ENCODE measurements at regions not wholly inside any gene's neighbourhood (a gene's known extent, or its start where the extent isn't known, plus 50 kb on each side); places are given as distances from the start of the nearest gene placed in this dataset.
"Not testable (repeated sequence)": the region's sequence is repeated elsewhere in the genome, so short reads cannot be mapped to it uniquely, and the experiment has no call there.

GRCh38 chr11:110850846-110851245 is 138.6 kb upstream of the ARHGAP20 start:
- no peak for DNase-seq (ENCODE audit: low spot score)
- Mint-ChIP-seq H3K4me3 (no peak overlapping the region), H3K36me3 (no peaks in the 10 kb centered on the region), H3K27me3 (ENCODE audit: insufficient read depth, low read depth) (peaks cover 2% of the 10 kb centered on the region), H3K4me1 (no peaks in the 10 kb centered on the region), H3K27ac (no peak overlapping the region), H3K9me3 (no peaks in the 10 kb centered on the region)
- no peak overlapping the region for H2AFZ ChIP-seq (replicated peaks)
- H3K36me3 ChIP-seq = no peaks in the 10 kb centered on the region
- H3K27ac ChIP-seq = no peak overlapping the region
- no peak overlapping the region for H3K4me3 ChIP-seq
- H3K79me2 ChIP-seq (ENCODE audit: low read depth) = no peaks in the 10 kb centered on the region
- H3K9ac ChIP-seq = no peak overlapping the region
- H3F3A ChIP-seq (ENCODE audit: low read depth) = no peaks in the 10 kb centered on the region
- no peaks in the 10 kb centered on the region for H3K9me3 ChIP-seq (ENCODE audit: low read depth)
- no peaks in the 10 kb centered on the region for H3K27me3 ChIP-seq
- H4K20me1 ChIP-seq (ENCODE audit: low read depth) = no peaks in the 10 kb centered on the region
- no peak overlapping the region for H3K4me2 ChIP-seq
- H3K4me1 ChIP-seq = no peaks in the 10 kb centered on the region
- no peak for TF ChIP-seq EZH2 (IDR thresholded peaks at IDR 0.05)
- no peak for TF ChIP-seq CTCF (IDR thresholded peaks at IDR 0.05)
- TF ChIP-seq EZH2phosphoT487 (IDR thresholded peaks at IDR 0.05) = no peak

- H3K9me3 Mint-ChIP-seq; H3K4me1 Mint-ChIP-seq; H3K27me3 ChIP-seq; H3F3A ChIP-seq (ENCODE audit: low read depth); H3K4me3 ChIP-seq; H3K9ac ChIP-seq; H3K4me3 Mint-ChIP-seq; H3K79me2 ChIP-seq (ENCODE audit: low read depth); H3K36me3 ChIP-seq; H3K27me3 Mint-ChIP-seq (ENCODE audit: insufficient read depth, low read depth); H3K4me1 ChIP-seq; H3K27ac Mint-ChIP-seq; H3K4me2 ChIP-seq; H2AFZ ChIP-seq (replicated peaks); H3K9me3 ChIP-seq (ENCODE audit: low read depth); H3K27ac ChIP-seq; H3K36me3 Mint-ChIP-seq; H4K20me1 ChIP-seq (ENCODE audit: low read depth); DNase-seq (ENCODE audit: low spot score): not testable (repeated sequence)
Measured at GRCh38 chr11:110843053-110843452, 130.8 kb upstream of the ARHGAP20 start.

GRCh38 chr11:110838808-110839207 is 126.6 kb upstream of the ARHGAP20 start:
- Histone ChIP-seq H3F3A (ENCODE audit: low read depth) (no peaks in the 10 kb centered on the region), H3K27me3 (no peaks in the 10 kb centered on the region), H3K4me2 (no peak overlapping the region), H3K9me3 (ENCODE audit: low read depth) (no peaks in the 10 kb centered on the region), H3K4me3 (no peak overlapping the region), H2AFZ (replicated peaks) (no peak overlapping the region), H3K9ac (no peak overlapping the region), H4K20me1 (ENCODE audit: low read depth) (no peaks in the 10 kb centered on the region), H3K4me1 (no peaks in the 10 kb centered on the region), H3K27ac (no peak overlapping the region), H3K79me2 (ENCODE audit: low read depth) (no peaks in the 10 kb centered on the region), H3K36me3 (no peaks in the 10 kb centered on the region)
- H3K4me3 Mint-ChIP-seq = no peak overlapping the region
- no peaks in the 10 kb centered on the region for H3K9me3 Mint-ChIP-seq
- no peak overlapping the region for H3K27ac Mint-ChIP-seq
- H3K4me1 Mint-ChIP-seq = no peaks in the 10 kb centered on the region
- TF ChIP-seq EZH2phosphoT487 (IDR thresholded peaks at IDR 0.05) = no peak
- no peak for TF ChIP-seq EZH2 (IDR thresholded peaks at IDR 0.05)
- TF ChIP-seq CTCF (IDR thresholded peaks at IDR 0.05) = no peak
- H3K27me3 Mint-ChIP-seq (ENCODE audit: insufficient read depth, low read depth) = peaks cover 3% of the 10 kb centered on the region
- no peak for DNase-seq (ENCODE audit: low spot score)
- no peaks in the 10 kb centered on the region for H3K36me3 Mint-ChIP-seq

- Histone ChIP-seq H3K4me1 (no peaks in the 10 kb centered on the region), H3K4me2 (no peak overlapping the region), H3F3A (ENCODE audit: low read depth) (no peaks in the 10 kb centered on the region), H3K27me3 (no peaks in the 10 kb centered on the region), H4K20me1 (ENCODE audit: low read depth) (no peaks in the 10 kb centered on the region), H3K36me3 (no peaks in the 10 kb centered on the region), H3K9me3 (ENCODE audit: low read depth) (no peaks in the 10 kb centered on the region), H2AFZ (replicated peaks) (no peak overlapping the region), H3K79me2 (ENCODE audit: low read depth) (no peaks in the 10 kb centered on the region), H3K4me3 (no peak overlapping the region), H3K9ac (no peak overlapping the region), H3K27ac (no peak overlapping the region)
- no peak for DNase-seq (ENCODE audit: low spot score)
- H3K36me3 Mint-ChIP-seq = no peaks in the 10 kb centered on the region
- TF ChIP-seq EZH2phosphoT487 (IDR thresholded peaks at IDR 0.05) = no peak
- no peak for TF ChIP-seq EZH2 (IDR thresholded peaks at IDR 0.05)
- no peak for TF ChIP-seq CTCF (IDR thresholded peaks at IDR 0.05)
- no peak overlapping the region for H3K27ac Mint-ChIP-seq
- no peak overlapping the region for H3K4me3 Mint-ChIP-seq
- peaks cover 3% of the 10 kb centered on the region for H3K27me3 Mint-ChIP-seq (ENCODE audit: insufficient read depth, low read depth)
- H3K9me3 Mint-ChIP-seq = no peaks in the 10 kb centered on the region
- no peaks in the 10 kb centered on the region for H3K4me1 Mint-ChIP-seq
Measured at GRCh38 chr11:110837603-110838002, 125.4 kb upstream of the ARHGAP20 start.
